ENCODE measurements at regions not wholly inside any gene's neighbourhood (a gene's known extent, or its start where the extent isn't known, plus 50 kb on each side); places are given as distances from the start of the nearest gene placed in this dataset.

DNA sequence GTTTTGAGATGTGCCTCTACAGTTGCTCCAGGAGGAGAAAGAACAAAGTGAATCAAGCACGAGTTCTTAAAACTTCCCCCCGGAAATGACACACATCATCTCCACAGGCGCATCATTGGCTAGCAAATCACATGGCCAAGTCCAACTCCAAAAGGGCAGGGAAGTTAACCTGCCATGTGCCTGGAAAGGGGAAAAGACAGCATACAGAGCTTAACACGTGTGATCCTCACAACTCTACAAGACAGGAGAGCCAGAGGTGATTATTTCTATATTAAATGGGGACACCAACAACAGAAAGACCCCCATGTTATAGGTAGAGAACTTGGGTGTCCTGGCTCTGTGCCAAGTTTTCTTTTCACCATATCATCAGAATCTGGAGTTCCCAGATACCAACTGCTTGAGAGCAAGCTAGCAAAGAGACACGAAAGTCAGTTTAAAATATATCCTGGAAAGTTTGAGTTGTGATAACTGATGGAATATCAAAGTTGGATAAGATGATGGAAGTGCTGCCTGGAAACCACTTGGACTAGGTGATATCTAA, 871.1 kb downstream of the UQCRFS1 start:
- no peak overlapping the region for H3K9ac ChIP-seq (ENCODE audit: low read depth in 2 of 2, low read length in 2 of 2)
- H3K36me3 ChIP-seq: no peaks in the 10 kb centered on the region
- TF ChIP-seq, protein P1, sequence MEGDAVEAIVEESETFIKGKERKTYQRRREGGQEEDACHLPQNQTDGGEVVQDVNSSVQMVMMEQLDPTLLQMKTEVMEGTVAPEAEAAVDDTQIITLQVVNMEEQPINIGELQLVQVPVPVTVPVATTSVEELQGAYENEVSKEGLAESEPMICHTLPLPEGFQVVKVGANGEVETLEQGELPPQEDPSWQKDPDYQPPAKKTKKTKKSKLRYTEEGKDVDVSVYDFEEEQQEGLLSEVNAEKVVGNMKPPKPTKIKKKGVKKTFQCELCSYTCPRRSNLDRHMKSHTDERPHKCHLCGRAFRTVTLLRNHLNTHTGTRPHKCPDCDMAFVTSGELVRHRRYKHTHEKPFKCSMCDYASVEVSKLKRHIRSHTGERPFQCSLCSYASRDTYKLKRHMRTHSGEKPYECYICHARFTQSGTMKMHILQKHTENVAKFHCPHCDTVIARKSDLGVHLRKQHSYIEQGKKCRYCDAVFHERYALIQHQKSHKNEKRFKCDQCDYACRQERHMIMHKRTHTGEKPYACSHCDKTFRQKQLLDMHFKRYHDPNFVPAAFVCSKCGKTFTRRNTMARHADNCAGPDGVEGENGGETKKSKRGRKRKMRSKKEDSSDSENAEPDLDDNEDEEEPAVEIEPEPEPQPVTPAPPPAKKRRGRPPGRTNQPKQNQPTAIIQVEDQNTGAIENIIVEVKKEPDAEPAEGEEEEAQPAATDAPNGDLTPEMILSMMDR (IDR thresholded peaks at IDR 0.05): no peak
- H3K27me3 ChIP-seq: no peaks in the 10 kb centered on the region
- no peaks in the 10 kb centered on the region for H3K4me1 ChIP-seq
- intact Hi-C loops (cut with DNase I): no loop called here
- no peak for DNase-seq
- H3K4me3 ChIP-seq: no peak overlapping the region
- H3K9me3 ChIP-seq: no peaks in the 10 kb centered on the region
- H3K27ac ChIP-seq: no peak overlapping the region

DNA sequence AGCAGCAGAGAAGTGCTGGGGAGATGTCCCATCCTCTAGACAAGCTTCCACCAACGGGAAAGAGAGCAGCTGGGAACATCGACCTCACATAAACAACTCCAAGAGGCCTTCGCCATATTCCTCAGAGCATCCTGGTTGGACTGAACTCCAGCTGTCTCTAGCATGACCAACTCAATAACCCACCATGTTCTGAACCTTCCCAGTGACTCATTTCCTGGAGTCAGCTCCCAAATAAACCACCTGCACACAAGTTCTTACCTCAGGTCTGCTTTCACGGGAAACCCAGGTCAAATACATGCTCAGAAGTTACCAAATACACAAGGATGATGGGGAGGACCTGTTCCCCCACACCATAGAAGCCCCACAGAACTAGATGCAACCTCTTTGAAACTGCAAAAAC, 878.5 kb downstream of the UQCRFS1 start:
- TF ChIP-seq, protein P1 (IDR thresholded peaks at IDR 0.05): no peak
- H3K27me3 ChIP-seq: no peaks in the 10 kb centered on the region
- no peaks in the 10 kb centered on the region for H3K9me3 ChIP-seq
- H3K27ac ChIP-seq: no peak overlapping the region
- H3K4me3 ChIP-seq: no peak overlapping the region
- H3K36me3 ChIP-seq: no peaks in the 10 kb centered on the region
- DNase-seq: no peak
- intact Hi-C loops (cut with DNase I): no loop called here
- H3K4me1 ChIP-seq: no peaks in the 10 kb centered on the region
- H3K9ac ChIP-seq (ENCODE audit: low read depth in 2 of 2, low read length in 2 of 2): no peak overlapping the region

DNA sequence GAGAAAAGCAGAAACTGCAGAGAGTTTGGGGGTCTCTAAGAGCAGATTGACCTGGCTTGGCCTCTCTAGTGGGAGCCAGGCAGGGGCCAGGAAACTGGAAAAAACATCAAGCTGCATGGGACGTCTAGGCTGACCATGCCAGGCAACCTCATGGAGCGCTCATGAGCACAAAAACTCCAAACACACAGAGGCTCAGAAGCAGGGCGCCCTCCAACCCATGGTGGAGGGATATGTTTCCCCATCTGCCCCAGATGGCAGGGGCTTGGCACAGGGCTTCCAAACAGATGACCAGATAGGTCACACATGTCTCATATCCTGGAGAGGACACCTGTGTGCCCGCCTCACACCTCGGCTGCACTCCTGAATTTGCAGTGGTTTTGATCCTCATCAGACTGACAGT, 879.0 kb downstream of the UQCRFS1 start:
- no peak overlapping the region for H3K9ac ChIP-seq (ENCODE audit: low read depth in 2 of 2, low read length in 2 of 2)
- TF ChIP-seq, protein P1 (IDR thresholded peaks at IDR 0.05): no peak
- no peak overlapping the region for H3K27ac ChIP-seq
- H3K4me1 ChIP-seq: no peaks in the 10 kb centered on the region
- H3K9me3 ChIP-seq: no peaks in the 10 kb centered on the region
- no peaks in the 10 kb centered on the region for H3K27me3 ChIP-seq
- no peak for DNase-seq
- no peak overlapping the region for H3K4me3 ChIP-seq
- intact Hi-C loops (cut with DNase I): no loop called here
- no peaks in the 10 kb centered on the region for H3K36me3 ChIP-seq

DNA sequence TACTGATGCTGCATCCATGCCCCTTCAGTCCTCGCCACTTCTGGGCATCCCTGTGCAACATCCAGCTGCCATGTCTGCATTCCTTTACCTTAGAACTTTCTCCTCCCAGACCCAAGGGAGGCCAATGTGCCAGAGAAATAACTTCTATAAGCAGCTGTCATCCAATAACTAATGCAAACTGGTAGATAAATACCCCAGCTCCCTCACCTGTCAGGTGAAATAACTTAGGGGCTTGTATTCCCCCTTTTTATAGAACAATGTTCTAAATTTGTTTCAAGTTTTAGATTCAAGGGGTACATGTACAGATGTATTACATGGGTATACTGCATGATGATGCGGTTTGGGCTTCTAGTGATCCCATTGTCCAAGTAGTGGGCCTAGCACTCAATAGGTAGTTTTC, 880.1 kb downstream of the UQCRFS1 start:
- intact Hi-C loops (cut with DNase I): no loop called here
- Histone ChIP-seq H3K27ac (no peak overlapping the region), H3K27me3 (no peaks in the 10 kb centered on the region), H3K4me3 (no peak overlapping the region), H3K36me3 (no peaks in the 10 kb centered on the region), H3K9ac (ENCODE audit: low read depth in 2 of 2, low read length in 2 of 2) (no peak overlapping the region), H3K9me3 (no peaks in the 10 kb centered on the region), H3K4me1 (no peaks in the 10 kb centered on the region)
- no peak for DNase-seq
- TF ChIP-seq, protein P1 (IDR thresholded peaks at IDR 0.05): no peak

DNA sequence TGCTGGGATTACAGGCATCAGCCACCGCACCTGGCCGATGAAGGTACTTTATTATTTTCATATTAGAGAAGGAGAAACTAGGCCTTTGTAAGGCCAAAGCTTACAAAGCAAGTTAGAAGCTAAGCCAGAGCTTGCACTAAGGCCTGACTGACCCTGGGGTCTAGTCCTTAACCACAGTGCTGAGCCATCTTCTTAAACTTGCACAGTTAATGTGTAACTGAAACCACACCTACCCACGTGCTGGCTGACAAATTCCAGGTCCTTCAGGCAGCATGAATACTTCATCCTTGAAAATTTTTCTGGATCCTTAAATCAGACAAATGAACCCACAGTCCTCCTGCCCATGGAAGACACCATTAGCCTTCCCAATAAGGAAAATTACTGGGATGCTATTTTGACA, 880.6 kb downstream of the UQCRFS1 start:
- intact Hi-C loops (cut with DNase I): no loop called here
- Histone ChIP-seq H3K9ac (ENCODE audit: low read depth in 2 of 2, low read length in 2 of 2) (no peak overlapping the region), H3K36me3 (no peaks in the 10 kb centered on the region), H3K4me1 (no peaks in the 10 kb centered on the region), H3K27me3 (no peaks in the 10 kb centered on the region), H3K9me3 (no peaks in the 10 kb centered on the region), H3K27ac (no peak overlapping the region), H3K4me3 (no peak overlapping the region)
- no peak for DNase-seq
- TF ChIP-seq, protein P1 (IDR thresholded peaks at IDR 0.05): no peak
